RWPE1 (cell line): ENCODE measurements at regions not wholly inside any gene's neighbourhood (a gene's known extent, or its start where the extent isn't known, plus 50 kb on each side); places are given as distances from the start of the nearest gene placed in this dataset.

Experiments
- CTCF ChIA-PET: fragments of 350-600 bp; sonication (Branson Sonifier 250); formaldehyde crosslinking; extraction: SDS; loops from one replicate; lab custom pipeline; 2021; lab: Yijun Ruan, JAX
- POLR2A ChIA-PET: fragments of 400-600 bp; formaldehyde crosslinking; extraction: SDS; loops from one replicate; lab custom pipeline; 2020; ENCODE audit warnings: antibody characterized with exemption; ENCODE audit not compliant: low non-redundant PET; lab: Yijun Ruan, JAX
- DNase-seq: peaks from one replicate; pipeline ENCODE4 v3.0.0; 2012; ENCODE audit warnings: low spot score
- H3K27ac ChIP-seq: fragments of 450-650 bp; 2 replicates; pipeline ENCODE4 v1.5.1; 2017
- CTCF ChIP-seq: fragments of 450-650 bp; conservative IDR thresholded peaks from 2 replicates; pipeline ENCODE4 v1.5.1; 2017; ENCODE audit warnings: low read depth, mild to moderate bottlenecking

- ChIA-PET CTCF (no interaction called here), POLR2A (no interaction called here)
- H3K27ac ChIP-seq = no peak overlapping the region
- DNase-seq = no peak
- TF ChIP-seq CTCF = no peak
Observed at GRCh38 chr5:159814805-159815585, 101.3 kb upstream of the ADRA1B start.

- CTCF ChIA-PET = interaction anchor here (0.7 to 1.1 kb wide), 3 partner anchors 88 to 1496 kb away, joined by 3 read pairs; no protein-coding TSS in a partner anchor
- POLR2A ChIA-PET = interaction anchor here (0.7 kb wide), 1 partner anchor 148 kb away, joined by 7 read pairs; no protein-coding TSS in a partner anchor
- no peak overlapping the region for H3K27ac ChIP-seq
- DNase-seq = peak; percentile 88
- TF ChIP-seq CTCF = no peak
Observed at GRCh38 chr5:159817262-159818029, 98.8 kb upstream of the ADRA1B start.

GRCh38 chr5:159819591-159820411 is 96.5 kb upstream of the ADRA1B start:
- DNase-seq = peak; percentile 50
- ChIA-PET CTCF (interaction anchor here (0.6 to 0.7 kb wide), 4 partner anchors 15 to 332 kb away, joined by 3 to 5 read pairs (median 4); no protein-coding TSS in a partner anchor), POLR2A (no interaction called here)
- no peak for TF ChIP-seq CTCF
- H3K27ac ChIP-seq = no peak overlapping the region

- no peak overlapping the region for H3K27ac ChIP-seq
- CTCF ChIA-PET = interaction anchor here (0.6 kb wide), 1 partner anchor 333 kb away, joined by 4 read pairs; no protein-coding TSS in a partner anchor
- DNase-seq = no peak
- TF ChIP-seq CTCF = no peak
- POLR2A ChIA-PET = no interaction called here
Observed at GRCh38 chr5:159820692-159821091, 95.6 kb upstream of the ADRA1B start.

GRCh38 chr5:159821461-159821940 is 94.8 kb upstream of the ADRA1B start:
- ChIA-PET CTCF (no interaction called here), POLR2A (no interaction called here)
- no peak for DNase-seq
- H3K27ac ChIP-seq = no peak overlapping the region
- no peak for TF ChIP-seq CTCF
